DMS53 (cell line): ENCODE measurements at regions not wholly inside any gene's neighbourhood (a gene's known extent, or its start where the extent isn't known, plus 50 kb on each side); places are given as distances from the start of the nearest gene placed in this dataset.
A peak's percentile ranks its signal among the peaks of the same experiment; 100 is the strongest.

ENCODE experiments used
- DNase-seq: peaks from one replicate; lab custom pipeline; 2025; lab: John Stamatoyannopoulos, UW

DNA sequence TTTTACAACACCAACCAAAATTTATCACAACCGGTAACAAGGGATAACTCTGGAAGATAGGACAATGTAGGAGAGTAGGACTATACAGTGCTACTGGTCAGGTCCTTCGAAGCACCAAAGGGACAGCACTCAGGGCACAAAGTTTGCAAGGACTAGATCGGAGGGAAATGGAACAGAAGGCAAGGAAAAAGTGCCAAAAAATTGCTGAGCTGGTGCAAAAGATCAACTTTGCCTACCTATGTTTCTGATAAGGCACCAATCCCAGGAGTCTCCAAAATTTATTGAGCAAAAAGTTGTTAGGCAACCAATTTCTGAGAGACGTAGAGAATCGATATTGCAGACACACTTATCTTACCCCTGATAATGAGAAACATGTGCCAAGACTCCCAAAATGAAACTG, 160.0 kb upstream of the PLEKHA5 start:
- no peak for DNase-seq

DNA sequence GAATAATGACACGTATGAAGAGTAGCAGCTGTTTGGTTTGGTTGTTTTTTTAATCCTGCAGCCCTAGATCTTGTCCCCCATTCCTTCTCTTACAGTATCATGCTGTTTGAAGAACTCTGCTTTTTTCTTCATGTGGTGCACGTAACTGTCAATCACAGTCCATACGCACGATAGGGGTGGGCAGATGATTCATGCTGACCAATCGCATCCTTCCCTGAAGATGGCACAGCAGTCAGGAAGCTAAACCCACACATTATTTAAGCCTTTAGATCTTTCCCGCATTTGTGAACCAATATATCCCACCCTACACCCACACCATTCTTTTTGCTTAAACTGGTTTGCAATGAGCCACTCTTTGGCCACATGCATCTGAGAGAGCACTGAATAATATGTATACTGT, 158.9 kb upstream of the PLEKHA5 start:
- no peak for DNase-seq

DNA sequence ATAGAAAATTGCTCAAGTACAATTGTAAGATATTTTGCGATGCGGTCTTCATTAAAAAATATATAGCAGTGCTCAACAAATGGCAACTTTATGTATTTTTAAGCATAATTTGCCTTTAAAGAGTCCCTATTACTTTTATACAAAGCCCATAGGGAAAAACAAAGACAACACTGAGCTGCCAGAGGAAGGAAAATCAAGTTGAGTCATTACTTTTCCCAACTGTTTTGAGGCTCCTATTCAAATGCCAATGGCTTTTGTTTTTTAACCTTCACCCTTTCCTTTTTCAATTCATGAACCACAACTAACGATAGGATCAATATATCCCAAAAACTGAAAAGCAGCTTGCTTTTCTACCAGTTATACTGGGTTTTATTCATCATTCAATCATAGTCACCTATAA, 157.6 kb upstream of the PLEKHA5 start:
- no peak for DNase-seq

DNA sequence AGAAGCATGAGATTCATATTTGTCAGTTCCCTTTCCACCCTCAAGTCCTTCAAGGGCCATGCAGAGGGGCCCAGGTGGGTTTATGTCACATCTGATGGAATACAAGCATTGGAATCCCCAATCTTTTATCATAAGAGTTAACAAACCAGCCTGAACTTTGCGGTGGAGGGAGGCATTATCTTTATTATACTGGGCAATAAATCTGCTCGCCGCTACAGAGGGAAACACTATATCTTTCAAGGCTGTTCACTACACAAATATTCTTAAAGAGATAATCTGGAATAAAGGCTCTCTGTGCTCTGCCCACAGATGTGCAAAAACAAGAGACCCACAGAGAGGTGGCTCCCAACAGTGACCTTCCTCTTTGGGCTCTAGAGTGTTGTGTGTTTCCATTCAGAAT, 153.6 kb upstream of the PLEKHA5 start:
- no peak for DNase-seq

DNA sequence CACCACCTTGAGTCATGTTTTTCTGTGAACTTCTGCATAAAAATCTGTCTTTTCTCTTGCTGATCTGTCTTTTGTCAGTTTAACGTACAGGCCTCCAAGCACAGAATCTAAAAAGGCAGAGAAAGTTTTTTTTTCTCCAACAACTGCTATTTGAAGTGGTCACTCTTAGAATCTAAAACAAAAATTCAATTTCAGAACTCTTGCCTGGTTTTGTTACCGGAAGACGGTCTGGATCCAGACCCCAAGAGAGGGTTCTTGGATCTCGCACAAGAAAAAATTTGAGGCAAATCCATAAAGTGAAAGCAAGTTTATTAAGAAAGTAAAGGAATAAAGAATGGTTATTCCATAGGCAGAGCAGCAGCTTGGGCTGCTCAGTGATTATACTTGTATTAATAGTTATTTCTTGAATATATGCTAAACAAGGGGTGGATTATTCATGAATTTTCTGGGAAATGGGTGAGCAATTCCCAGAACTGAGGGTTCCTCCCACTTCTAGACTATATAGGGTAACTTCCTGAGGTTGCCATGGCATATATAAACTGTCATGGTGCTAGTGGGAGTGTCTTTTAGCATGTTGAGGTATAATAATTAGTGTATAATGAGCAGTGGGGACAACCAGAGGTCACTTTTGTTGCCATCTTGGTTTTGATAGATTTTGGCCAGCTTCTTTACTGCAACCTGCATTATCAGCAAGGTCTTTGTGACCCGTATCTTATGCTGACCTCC, 150.0 kb upstream of the PLEKHA5 start:
- no peak for DNase-seq

DNA sequence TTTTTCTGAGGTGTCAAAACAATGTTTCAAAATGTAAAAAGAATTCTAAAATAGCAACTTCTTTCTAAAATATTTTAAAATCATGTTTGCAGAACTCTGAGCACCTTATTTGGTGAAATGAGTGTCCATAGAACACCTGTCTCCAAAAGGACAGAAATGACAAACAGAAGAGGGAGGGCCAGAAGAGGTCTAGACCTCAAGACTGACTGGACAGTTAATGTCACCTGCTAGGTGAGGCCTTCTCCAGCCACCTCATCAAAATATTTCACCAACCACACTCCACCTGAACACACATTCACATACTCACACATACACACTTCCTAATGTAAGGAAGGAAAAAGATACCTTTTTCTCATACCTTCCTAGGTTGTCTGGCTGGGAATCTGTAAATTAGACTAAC, 147.8 kb upstream of the PLEKHA5 start:
- no peak for DNase-seq

DNA sequence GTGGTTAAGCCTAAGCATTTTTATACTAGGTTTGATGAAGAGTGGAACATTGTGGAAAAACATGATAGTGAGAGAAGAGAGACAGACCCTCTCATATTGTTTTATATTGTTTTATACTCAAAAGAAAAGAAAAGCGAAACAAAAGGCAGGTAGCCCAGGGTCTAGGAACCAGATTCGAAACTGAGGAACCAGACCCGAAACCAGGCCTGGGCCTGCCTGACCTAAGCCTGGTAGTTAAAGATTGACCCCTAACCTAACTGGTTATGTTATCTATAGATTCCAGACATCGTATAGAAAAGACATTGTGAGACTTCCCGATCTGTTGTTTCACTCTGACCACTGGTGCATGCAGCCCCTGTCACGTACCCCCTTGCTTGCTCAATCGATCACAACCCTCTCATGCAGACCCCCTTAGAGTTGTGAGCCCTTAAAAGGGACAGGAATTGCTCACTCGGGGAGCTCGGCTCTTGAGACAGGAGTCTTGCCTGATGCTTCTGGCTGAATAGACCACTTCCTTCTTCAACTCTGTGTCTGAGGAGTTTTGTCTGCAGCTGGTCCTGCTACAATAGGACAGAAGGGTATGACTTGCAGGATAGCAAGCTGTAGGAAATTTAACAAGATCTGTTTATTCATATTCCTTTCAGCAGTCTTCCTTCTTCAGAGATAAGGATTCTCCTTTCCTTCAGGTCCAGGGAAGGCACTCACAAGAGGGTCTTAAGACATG, 147.1 kb upstream of the PLEKHA5 start:
- no peak for DNase-seq

DNA sequence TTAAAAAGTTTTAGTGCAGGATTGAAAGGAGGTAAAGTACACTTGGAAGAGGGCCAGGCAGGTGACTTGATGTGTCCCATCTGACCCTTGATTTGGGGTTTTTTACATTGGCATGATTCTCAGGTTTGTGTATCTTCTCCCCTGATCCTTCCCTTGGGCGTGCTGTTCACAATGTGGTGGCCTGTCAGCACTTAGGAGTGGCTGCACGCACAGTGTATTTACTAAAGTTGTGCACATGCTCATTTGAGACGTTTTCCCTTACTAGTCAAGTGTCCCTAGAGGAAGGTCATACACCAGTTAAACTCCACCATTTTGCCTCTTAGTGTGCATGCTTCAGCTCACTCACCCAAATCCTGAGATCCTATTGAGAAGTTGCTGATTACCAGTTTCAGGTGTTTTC, 145.7 kb upstream of the PLEKHA5 start:
- no peak for DNase-seq

DNA sequence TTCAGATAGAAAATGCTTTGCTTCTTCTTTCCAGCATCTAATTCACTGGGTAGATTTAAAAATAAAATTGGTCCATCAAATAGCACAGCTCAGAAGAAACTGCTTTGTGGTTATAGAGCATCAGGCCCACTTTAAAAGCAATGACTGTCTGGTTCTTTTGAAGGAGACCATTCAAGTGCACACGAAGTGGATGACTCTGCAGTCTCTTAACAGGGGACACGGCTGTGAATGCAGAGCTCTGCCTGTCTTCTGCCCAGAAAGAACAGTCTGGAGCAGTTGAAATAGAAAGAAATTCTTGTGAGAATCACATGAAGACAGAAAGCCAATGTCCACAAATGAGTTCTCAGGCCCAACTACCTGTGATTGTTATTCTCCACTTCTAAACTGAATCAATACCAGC, 138.7 kb upstream of the PLEKHA5 start:
- DNase-seq = peak; percentile 22

DNA sequence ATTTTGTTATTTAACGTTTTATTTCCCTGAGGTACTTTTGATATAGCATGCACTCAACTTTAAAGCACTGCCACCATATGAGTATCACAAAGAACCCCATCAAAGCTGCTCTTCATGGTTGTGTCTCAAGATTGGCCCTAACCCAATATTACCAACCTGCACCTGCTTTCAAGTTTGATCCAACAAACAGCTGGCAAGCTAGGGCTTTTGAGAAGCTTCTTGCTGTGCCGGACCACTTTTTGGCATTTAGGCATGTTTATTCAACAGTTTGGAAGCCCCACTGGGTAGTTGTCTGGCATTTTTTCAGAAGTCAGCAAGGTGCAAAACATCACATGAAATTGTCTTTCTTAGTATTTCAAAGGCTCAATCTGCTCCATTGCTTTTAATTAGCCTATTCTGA, 137.2 kb upstream of the PLEKHA5 start:
- no peak for DNase-seq

DNA sequence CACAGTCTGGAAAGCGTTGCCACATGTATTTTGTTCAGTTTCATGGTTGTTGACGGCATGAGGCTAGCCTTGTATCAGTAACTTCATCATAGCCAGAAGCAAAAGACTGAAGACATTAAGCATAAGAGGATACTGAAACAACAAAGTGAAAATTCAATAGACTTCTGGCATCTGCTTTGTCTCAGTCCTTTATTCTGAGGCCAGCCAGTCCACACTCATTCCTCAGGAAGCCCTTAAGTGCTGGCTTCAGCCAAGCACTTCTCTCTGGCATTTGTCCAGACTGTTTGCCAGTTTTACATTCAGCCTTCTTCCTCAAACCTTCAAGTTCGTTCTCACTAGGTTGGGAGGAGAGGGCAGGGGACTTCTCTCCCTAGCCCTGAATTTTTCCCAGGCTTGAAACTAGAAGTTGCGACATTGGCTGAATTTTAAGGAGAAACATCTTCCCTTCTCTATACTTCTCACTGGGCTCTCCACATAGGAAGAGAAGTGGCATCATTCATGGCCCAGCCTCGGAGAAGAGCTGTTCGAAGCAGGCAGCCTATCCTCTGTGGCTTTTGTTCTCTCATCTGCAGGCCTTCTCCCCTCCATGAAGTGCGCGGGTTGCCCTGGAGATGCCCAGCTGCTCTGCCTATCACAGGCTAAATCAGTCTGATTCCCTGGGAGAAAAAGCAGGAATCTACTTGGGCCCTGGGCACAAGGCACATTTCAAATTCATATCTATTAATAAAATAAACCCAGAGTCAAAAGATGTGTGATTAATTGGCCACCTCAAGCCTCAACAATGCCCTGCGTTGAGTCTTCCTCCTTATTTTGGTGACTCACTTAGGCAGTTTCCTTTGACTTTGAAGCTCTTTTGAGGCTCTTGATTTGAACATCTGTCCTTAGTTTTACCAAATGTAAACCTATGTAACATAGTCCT, 130.9 kb upstream of the PLEKHA5 start:
- DNase-seq = peak; percentile 39

DNA sequence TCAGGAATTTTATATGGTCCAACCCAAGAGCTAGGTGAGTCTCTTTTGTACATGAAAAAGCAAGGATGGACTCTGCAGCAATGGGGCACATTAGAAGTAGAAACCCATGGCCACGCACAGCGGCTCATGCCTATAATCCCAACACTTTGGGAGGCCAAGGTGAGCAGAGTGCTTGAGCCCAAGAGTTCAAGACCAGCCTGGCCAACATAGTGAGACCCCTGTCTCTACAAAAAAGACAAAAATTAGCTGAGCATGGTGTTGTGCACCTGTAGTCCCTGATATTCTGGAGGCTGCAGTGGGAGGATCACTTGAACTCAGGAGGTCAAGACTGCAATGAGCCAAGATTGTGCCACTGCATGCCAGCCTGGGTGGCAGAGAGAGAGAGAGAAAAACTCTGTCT, 128.7 kb upstream of the PLEKHA5 start:
- no peak for DNase-seq

DNA sequence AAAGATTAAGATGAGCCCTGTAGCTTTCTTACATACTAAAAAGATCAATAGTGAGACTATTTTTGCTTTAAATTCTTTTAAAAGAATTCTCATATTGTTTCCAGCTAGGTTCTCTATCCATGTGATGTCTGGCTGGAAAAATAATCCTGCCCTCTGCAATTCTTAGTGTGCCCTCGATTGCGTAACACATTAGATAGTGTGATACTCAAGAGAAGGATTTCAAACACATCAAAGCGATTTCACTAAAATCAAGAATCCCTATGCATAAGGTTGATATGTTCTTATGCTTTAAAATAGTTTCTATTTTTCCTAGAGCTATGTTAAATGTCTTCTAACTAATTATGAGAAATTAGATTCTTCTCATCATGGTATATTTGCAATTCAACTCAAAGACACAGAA, 127.3 kb upstream of the PLEKHA5 start:
- DNase-seq = no peak

DNA sequence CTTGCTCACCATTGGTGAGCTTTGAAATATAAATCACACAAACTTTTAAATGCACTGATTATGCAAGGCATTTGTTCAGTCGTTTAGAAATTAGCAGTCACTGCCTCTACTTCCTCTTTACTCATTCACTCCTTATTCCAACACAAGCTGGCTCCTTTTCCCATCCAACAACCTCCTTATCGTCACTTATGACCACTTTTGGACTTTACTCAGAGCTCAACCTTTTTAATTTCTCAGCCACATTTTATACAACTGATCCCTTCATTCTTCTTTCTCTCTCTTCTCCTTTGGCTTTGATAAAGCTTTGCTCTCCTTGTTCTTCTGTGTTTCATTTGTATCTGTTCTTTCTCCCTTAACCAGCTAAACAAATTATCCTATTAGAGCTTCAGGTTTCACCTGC, 126.4 kb upstream of the PLEKHA5 start:
- no peak for DNase-seq

DNA sequence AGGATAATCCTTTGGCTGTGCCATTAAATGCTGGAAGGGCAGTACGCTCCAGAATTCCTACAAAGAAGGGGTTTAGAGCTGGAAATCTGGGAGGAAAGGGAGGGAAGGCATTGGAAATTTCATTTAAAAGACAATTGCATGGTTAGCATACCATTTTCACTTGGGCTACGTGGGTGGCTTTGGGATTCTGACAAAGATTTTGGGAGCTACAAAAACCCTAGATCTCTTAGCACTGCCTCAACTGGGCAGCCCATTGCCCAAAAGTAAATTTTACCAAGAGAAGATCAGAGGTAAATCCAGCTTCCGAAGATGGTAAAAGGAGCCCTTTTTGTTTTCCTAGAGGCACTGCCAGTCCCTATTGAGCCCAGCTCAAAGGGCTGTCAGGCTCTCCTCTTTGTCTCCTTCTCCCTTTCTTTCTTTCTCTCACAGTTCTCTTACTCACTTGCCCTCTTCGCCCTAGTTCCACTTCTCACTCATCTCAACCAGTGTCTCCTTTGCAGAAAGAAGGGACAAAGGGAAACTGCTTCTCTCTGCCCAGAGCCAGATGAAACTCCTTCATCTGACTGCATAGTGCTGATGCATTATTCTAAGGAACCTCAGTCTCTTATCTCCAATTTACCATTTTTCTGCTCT, 125.4 kb upstream of the PLEKHA5 start:
- no peak for DNase-seq

DNA sequence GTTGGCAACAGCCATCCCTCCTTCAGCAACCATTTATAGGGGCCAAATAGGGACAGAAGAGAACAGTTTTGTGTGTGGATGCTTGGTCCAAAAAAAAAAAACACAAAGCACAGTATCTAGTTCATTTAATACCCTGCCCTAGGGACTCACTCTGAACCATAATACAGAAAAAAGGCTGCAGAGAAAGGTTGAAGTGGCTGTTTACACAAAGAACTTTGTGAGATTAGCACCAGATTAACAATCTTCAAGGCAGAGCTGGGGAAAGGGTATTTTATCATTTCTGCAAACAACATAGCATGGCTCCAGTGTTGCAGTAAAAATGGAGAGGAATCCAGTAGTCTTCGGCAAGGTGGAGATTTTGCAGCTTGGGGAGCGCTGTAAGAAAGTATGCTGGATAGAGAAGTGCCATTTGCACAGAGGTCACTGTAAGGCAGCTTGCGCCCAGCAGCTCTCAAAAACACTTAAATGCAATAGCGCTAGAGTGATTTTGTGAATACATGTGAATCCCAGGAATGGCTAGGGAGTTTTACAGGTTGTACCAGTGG, 124.2 kb upstream of the PLEKHA5 start:
- DNase-seq = no peak

DNA sequence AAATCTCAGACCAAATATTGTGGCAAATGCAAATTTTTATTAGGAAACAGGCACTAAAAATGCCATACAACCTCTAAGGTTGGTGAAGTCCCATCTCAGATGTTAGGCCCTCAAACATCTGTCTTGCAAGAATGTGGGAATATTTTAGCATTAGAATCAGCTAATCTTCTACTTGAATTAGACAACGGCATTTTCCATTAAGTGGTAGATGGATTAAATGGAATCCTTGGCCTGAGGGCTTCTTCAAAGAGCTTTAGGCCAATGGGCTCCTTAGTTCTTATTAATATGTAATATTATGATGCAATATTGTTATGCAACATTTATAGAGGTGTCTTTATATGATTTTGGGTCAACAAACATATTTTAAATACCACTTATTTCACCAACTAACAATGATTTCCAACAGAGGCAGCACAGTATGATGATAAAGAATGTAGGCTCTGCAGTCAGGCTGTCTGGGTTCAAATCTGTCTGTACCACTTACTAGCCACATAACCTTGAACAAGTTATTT, 122.9 kb upstream of the PLEKHA5 start:
- DNase-seq = no peak

DNA sequence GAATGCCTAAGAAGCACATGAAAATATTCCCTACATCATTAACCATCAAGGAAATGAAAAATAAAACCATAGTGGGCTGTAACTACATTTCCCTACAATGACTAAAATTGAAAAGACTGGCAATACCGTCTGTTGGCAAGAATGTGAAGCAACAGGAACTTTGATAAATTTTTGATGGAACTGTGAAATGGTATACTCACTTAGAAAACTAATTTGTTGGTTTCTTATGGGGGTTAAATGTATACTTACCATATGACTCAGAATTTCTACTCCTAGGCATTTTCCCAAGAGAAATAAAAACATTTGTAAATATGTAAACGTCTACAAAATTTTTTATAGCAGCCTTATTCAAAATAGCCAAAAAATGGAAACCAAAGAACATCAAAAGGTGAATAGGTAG, 121.4 kb upstream of the PLEKHA5 start:
- no peak for DNase-seq

DNA sequence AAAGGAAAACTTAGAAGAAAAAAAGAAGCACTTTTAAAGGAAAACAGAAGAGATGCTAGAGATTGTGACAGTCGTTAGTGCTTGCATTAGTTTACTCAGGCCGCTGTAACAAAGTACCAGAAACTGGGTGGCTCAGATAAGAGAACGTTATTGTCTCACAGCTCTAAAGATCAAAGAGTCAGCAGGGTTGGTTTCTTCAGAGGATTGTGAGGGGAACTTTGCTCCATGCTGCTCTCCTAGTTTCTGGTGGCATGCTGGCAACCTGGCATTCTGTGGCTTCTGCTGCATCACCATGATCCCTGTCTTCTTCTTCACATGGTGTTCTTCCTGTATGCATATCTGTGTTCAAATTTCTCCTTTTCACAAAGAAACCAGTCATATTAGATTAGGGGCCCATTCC, 119.4 kb upstream of the PLEKHA5 start:
- DNase-seq = no peak

DNA sequence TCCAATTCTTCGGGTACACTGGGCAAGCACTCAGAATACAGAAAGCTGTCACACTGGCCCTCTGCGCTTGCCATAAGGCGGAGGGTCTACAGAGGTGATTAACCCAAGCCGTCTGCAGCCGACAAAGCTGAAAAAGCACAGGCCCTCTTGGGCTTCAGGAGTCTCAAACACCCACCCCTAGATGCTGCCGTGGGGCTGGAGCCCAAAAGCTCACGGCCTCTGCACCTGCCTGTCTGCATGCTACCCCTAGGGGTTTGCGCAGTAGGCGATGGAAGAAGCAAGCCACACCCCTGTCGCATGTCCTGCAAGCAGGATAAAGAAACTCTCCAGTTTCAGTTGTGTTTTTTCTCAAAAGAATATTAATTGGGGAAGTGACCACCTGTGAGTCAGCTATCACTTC, 118.8 kb upstream of the PLEKHA5 start:
- no peak for DNase-seq

DNA sequence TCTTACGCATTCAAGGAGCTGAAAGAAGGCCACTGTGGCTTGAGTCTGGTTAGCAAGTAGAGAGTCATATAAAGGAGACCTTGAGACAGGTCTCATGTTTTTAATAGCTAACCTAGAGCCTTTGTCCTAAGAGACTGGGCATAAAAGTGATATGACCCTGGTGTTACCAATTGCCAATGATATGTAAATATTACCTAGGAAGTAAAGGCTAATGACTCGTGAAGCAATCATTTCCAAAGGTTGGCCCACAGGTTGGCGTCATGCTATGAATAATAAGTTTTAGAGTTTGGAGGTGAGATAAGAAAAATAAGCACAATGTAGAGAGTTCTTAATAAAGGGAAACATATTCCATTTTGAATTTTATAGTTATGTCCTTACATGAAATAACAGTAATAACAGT, 116.6 kb upstream of the PLEKHA5 start:
- DNase-seq = no peak

DNA sequence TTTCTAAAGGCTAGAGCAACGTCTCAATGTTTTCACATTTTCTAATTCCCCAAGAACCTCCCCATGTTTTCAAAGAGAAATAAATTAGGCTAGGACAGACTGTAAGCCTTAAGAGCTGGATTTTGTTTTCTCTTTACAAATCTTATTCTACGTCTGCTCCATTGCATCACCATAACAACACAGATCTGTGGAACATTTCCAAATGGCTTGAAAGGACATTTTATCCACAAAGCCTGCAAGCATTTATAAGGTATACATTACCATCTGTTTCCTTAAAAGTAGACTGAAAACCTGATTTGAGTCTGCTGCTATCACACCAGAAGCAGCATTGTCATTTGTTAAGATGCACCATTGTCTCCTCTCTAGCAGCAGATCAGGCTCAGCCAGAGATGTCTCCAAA, 115.3 kb upstream of the PLEKHA5 start:
- no peak for DNase-seq
